H9 (cell line): ENCODE measurements at regions not wholly inside any gene's neighbourhood (a gene's known extent, or its start where the extent isn't known, plus 50 kb on each side); places are given as distances from the start of the nearest gene placed in this dataset.

Source experiments
- DNase-seq: peaks from one replicate; pipeline ENCODE4 v3.0.0-alpha.2; 2017
- H2AFZ ChIP-seq: one replicate; pipeline ENCODE4 v1.6.1; 2013; ENCODE audit warnings: mild to moderate bottlenecking, low read length, control low read depth, moderate library complexity
- H2AK5ac ChIP-seq: 2 replicates; pipeline ENCODE4 v1.6.1; 2013; ENCODE audit warnings: low read length, control low read depth, mixed read lengths; ENCODE audit not compliant: insufficient read length
- H2BK120ac ChIP-seq: one replicate; pipeline ENCODE4 v1.6.1; 2013; ENCODE audit warnings: low read depth, mild to moderate bottlenecking, low read length, control low read depth, inconsistent platforms; ENCODE audit not compliant: poor library complexity, severe bottlenecking
- H2BK12ac ChIP-seq: 2 replicates; pipeline ENCODE4 v1.6.1; 2013; ENCODE audit warnings: low read length, control low read depth, mixed read lengths, low read depth; ENCODE audit not compliant: insufficient read length
- H2BK15ac ChIP-seq: 2 replicates; pipeline ENCODE4 v1.6.1; 2013; ENCODE audit warnings: low read depth, low read length, control low read depth
- H2BK20ac ChIP-seq: one replicate; pipeline ENCODE4 v1.6.1; 2013; ENCODE audit warnings: low read depth, mild to moderate bottlenecking, low read length, control low read depth, inconsistent platforms; ENCODE audit not compliant: poor library complexity, severe bottlenecking
- H2BK5ac ChIP-seq: 2 replicates; pipeline ENCODE4 v1.6.1; 2013; ENCODE audit warnings: low read length, control low read depth, mixed read lengths; ENCODE audit not compliant: insufficient read length
- H3K14ac ChIP-seq: 2 replicates; pipeline ENCODE4 v1.6.1; 2013; ENCODE audit warnings: low read length, control low read depth; ENCODE audit not compliant: insufficient read depth
- H3K18ac ChIP-seq: 2 replicates; pipeline ENCODE4 v1.6.1; 2013; ENCODE audit warnings: low read depth, mild to moderate bottlenecking, mixed read lengths, low read length, control low read depth; ENCODE audit not compliant: insufficient read length
- H3K23ac ChIP-seq: 2 replicates; pipeline ENCODE4 v1.6.1; 2013; ENCODE audit warnings: low read length, control low read depth, mixed read lengths, low read depth; ENCODE audit not compliant: insufficient read length
- H3K23me2 ChIP-seq: 2 replicates; pipeline ENCODE4 v1.6.1; 2013; ENCODE audit warnings: low read depth, mild to moderate bottlenecking, mixed read lengths, low read length, control low read depth; ENCODE audit not compliant: insufficient read length, poor library complexity, severe bottlenecking
- H3K27ac ChIP-seq: 2 replicates; pipeline ENCODE4 v1.5.1; 2013; ENCODE audit warnings: low read length, control low read depth, mixed read lengths, low read depth; ENCODE audit not compliant: insufficient read length
- H3K27me3 ChIP-seq: 2 replicates; pipeline ENCODE4 v1.6.1; 2013; ENCODE audit warnings: low read length, control low read depth, inconsistent platforms; ENCODE audit not compliant: insufficient read depth
- H3K4ac ChIP-seq: 2 replicates; pipeline ENCODE4 v1.6.1; 2013; ENCODE audit warnings: low read depth, mild to moderate bottlenecking, control low read depth, inconsistent platforms, low read length, moderate library complexity
- H3K4me1 ChIP-seq: 2 replicates; pipeline ENCODE4 v1.6.1; 2013; ENCODE audit warnings: low read length, control low read depth, inconsistent platforms; ENCODE audit not compliant: insufficient read depth
- H3K4me2 ChIP-seq: 2 replicates; pipeline ENCODE4 v1.6.1; 2013; ENCODE audit warnings: low read length, control low read depth, mixed read lengths; ENCODE audit not compliant: insufficient read length, insufficient read depth
- H3K56ac ChIP-seq: 2 replicates; pipeline ENCODE4 v1.6.1; 2013; ENCODE audit warnings: low read depth, mild to moderate bottlenecking, mixed read lengths, low read length, control low read depth; ENCODE audit not compliant: insufficient read length
- H3K79me1 ChIP-seq: 2 replicates; pipeline ENCODE4 v1.6.1; 2013; ENCODE audit warnings: low read depth, mild to moderate bottlenecking, moderate library complexity, low read length, control low read depth, inconsistent platforms; ENCODE audit not compliant: insufficient read depth, poor library complexity, severe bottlenecking
- H3K79me2 ChIP-seq: 2 replicates; pipeline ENCODE4 v1.6.1; 2013; ENCODE audit warnings: low read length, control low read depth, inconsistent platforms; ENCODE audit not compliant: insufficient read depth
- H3K9ac ChIP-seq: 2 replicates; pipeline ENCODE4 v1.6.1; 2013; ENCODE audit warnings: low read length, control low read depth, mixed read lengths; ENCODE audit not compliant: insufficient read length; ENCODE audit errors: extremely low read depth
- H3K9me3 ChIP-seq: one replicate; pipeline ENCODE4 v1.6.1; 2013; ENCODE audit warnings: low read depth, low read length, inconsistent platforms; ENCODE audit not compliant: control insufficient read depth
- H3T11ph ChIP-seq: one replicate; pipeline ENCODE4 v1.6.1; 2013; ENCODE audit warnings: mild to moderate bottlenecking, low read length, control low read depth, inconsistent platforms
- H4K20me1 ChIP-seq: one replicate; pipeline ENCODE4 v1.6.1; 2013; ENCODE audit not compliant: control insufficient read depth, insufficient read length, insufficient read depth
- H4K5ac ChIP-seq: 2 replicates; pipeline ENCODE4 v1.6.1; 2013; ENCODE audit warnings: low read depth, mild to moderate bottlenecking, mixed read lengths, low read length, control low read depth; ENCODE audit not compliant: insufficient read length
- H4K8ac ChIP-seq: replicated peaks from 2 replicates; pipeline ENCODE4 v1.6.1; 2013; ENCODE audit warnings: low read length, control low read depth, mixed read lengths, low read depth; ENCODE audit not compliant: insufficient read length
- H4K91ac ChIP-seq: 2 replicates; pipeline ENCODE4 v1.6.1; 2013; ENCODE audit warnings: low read depth, mild to moderate bottlenecking, moderate library complexity, mixed read lengths, low read length, control low read depth; ENCODE audit not compliant: insufficient read length
- H3K27ac Mint-ChIP-seq, 3 experiments: 2 replicates in 2 of 3; 3 replicates in 1 of 3; pipeline ENCODE4 v1.8.0; 2020 to 2021; ENCODE audit warnings: mixed read lengths in 3 of 3, mild to moderate bottlenecking in 1 of 3, moderate library complexity in 1 of 3
- H3K27me3 Mint-ChIP-seq: 2 replicates; pipeline ENCODE4 v1.8.0; 2021; ENCODE audit warnings: low read depth, mild to moderate bottlenecking, moderate library complexity, mixed read lengths
- H3K36me3 Mint-ChIP-seq, 3 experiments: 2 replicates in 2 of 3; 3 replicates in 1 of 3; pipeline ENCODE4 v1.8.0; 2020 to 2021; ENCODE audit warnings: low read depth in 3 of 3, mixed read lengths in 3 of 3; ENCODE audit not compliant: insufficient read depth in 1 of 3
- H3K4me1 Mint-ChIP-seq, 2 experiments: 2 replicates each; pipeline ENCODE4 v1.8.0; 2020; ENCODE audit warnings: mixed read lengths in 2 of 2
- H3K4me3 Mint-ChIP-seq, 2 experiments: 2 replicates in 1 of 2; 3 replicates in 1 of 2; pipeline ENCODE4 v1.8.0; 2020 to 2021; ENCODE audit warnings: mild to moderate bottlenecking in 2 of 2, mixed read lengths in 2 of 2, moderate library complexity in 1 of 2
- H3K9me3 Mint-ChIP-seq, 2 experiments: 2 replicates in 1 of 2; 3 replicates in 1 of 2; pipeline ENCODE4 v1.8.0; 2020; ENCODE audit warnings: mild to moderate bottlenecking in 2 of 2, mixed read lengths in 2 of 2, moderate library complexity in 1 of 2
- WGBS: extraction: QIAGEN DNeasy Blood & Tissue Kit; methylation state at CpG from one replicate; pipeline ENCODE4 v1.1.7; 2013; ENCODE audit warnings: missing lambda C conversion rate, low lambda C conversion rate, mixed read lengths; ENCODE audit not compliant: insufficient read length; ENCODE audit errors: extremely low coverage; 5-methylcytosine and 5-hydroxymethylcytosine counted together
- TF ChIP-seq, protein P1 (sequence below): fragments of 200-600 bp; sonication (generic); conservative IDR thresholded peaks from 3 replicates; pipeline ENCODE4 v1.8.0; 2021; ENCODE audit warnings: antibody characterized with exemption, mild to moderate bottlenecking

DNA sequence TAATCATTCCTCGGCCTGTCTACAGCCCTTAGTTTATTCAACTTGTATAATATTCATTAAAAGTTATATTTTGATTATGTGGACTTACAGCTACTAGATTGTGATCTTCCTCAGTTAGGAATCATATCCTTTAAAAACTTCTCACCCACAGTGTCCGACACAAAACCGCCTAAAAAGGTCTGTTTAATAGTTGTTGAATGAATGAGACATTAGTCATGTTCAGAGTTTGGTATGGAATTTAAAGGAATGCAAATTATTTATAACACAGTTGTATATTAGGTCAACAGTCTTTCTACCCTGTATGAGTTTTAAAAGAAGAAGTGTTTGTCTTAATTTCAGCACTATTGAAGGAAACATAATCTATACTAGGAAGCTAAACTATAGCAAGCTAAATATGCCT is 390.0 kb downstream of the ARL4A start:
- Histone ChIP-seq H3K23me2 (no peaks in the 10 kb centered on the region), H3K27ac (no peak overlapping the region), H4K20me1 (no peaks in the 10 kb centered on the region), H4K5ac (no peak overlapping the region), H4K91ac (no peak overlapping the region), H3K79me1 (no peaks in the 10 kb centered on the region), H3K4me1 (no peaks in the 10 kb centered on the region), H3K4me2 (no peak overlapping the region), H3K9ac (no peak overlapping the region), H2BK5ac (no peak overlapping the region), H3K79me2 (no peaks in the 10 kb centered on the region), H3T11ph (no peak overlapping the region), H2BK20ac (no peak overlapping the region), H2AFZ (no peak overlapping the region), H4K8ac (no peak overlapping the region), H3K18ac (no peak overlapping the region), H3K9me3 (no peaks in the 10 kb centered on the region), H2BK120ac (no peak overlapping the region), H3K14ac (no peak overlapping the region), H2BK15ac (no peak overlapping the region), H3K4ac (no peak overlapping the region), H2BK12ac (no peak overlapping the region), H3K23ac (no peak overlapping the region), H3K56ac (no peak overlapping the region), H3K27me3 (no peaks in the 10 kb centered on the region), H2AK5ac (no peak overlapping the region)
- Mint-ChIP-seq H3K9me3 (no peaks in the 10 kb centered on the region), H3K36me3 (no peaks in the 10 kb centered on the region), H3K27ac (no peak overlapping the region), H3K27me3 (no peaks in the 10 kb centered on the region), H3K4me3 (no peak overlapping the region), H3K4me1 (no peaks in the 10 kb centered on the region)
- no CpG with 5 or more reads among the region's 3 CpGs for WGBS
- no peak for DNase-seq
- TF ChIP-seq, protein P1, sequence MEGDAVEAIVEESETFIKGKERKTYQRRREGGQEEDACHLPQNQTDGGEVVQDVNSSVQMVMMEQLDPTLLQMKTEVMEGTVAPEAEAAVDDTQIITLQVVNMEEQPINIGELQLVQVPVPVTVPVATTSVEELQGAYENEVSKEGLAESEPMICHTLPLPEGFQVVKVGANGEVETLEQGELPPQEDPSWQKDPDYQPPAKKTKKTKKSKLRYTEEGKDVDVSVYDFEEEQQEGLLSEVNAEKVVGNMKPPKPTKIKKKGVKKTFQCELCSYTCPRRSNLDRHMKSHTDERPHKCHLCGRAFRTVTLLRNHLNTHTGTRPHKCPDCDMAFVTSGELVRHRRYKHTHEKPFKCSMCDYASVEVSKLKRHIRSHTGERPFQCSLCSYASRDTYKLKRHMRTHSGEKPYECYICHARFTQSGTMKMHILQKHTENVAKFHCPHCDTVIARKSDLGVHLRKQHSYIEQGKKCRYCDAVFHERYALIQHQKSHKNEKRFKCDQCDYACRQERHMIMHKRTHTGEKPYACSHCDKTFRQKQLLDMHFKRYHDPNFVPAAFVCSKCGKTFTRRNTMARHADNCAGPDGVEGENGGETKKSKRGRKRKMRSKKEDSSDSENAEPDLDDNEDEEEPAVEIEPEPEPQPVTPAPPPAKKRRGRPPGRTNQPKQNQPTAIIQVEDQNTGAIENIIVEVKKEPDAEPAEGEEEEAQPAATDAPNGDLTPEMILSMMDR, result no peak
